Fibroblast of mammary gland (primary cell): ENCODE measurements at regions not wholly inside any gene's neighbourhood (a gene's known extent, or its start where the extent isn't known, plus 50 kb on each side); places are given as distances from the start of the nearest gene placed in this dataset.

Experiments
- DNase-seq: peaks from one replicate; pipeline ENCODE4 v3.0.0-alpha.2; 2010; ENCODE audit warnings: low read depth
- H3K4me3 ChIP-seq: 2 replicates; pipeline ENCODE4 v1.5.1; 2011; ENCODE audit warnings: low read depth, mild to moderate bottlenecking, low read length, moderate library complexity; ENCODE audit not compliant: control insufficient read depth
- CTCF ChIP-seq: conservative IDR thresholded peaks from 2 replicates; pipeline ENCODE4 v1.5.1; 2011; ENCODE audit warnings: low read depth, low read length, inconsistent platforms; ENCODE audit not compliant: control insufficient read depth, insufficient read depth

GRCh38 chr1:207965392-207966387 lies 54.8 kb upstream of the CD34 start:
- no peak for DNase-seq
- H3K4me3 ChIP-seq = no peak overlapping the region
- peak; percentile 6 for TF ChIP-seq CTCF

- H3K4me3 ChIP-seq = no peak overlapping the region
- DNase-seq = peak; percentile 45
- no peak for TF ChIP-seq CTCF
Measured at GRCh38 chr1:207964195-207964966, 53.5 kb upstream of the CD34 start.

GRCh38 chr1:207963427-207964194 lies 52.7 kb upstream of the CD34 start:
- DNase-seq = peak; percentile 75
- H3K4me3 ChIP-seq = peak overlapping the region; percentile 47
- no peak for TF ChIP-seq CTCF

- TF ChIP-seq CTCF = no peak
- H3K4me3 ChIP-seq = peak overlapping the region; percentile 47
- DNase-seq = peak; percentile 41
Measured at GRCh38 chr1:207962716-207963426, 51.9 kb upstream of the CD34 start.
